Hematopoietic multipotent progenitor cell (in vitro differentiated cells): ENCODE measurements at regions not wholly inside any gene's neighbourhood (a gene's known extent, or its start where the extent isn't known, plus 50 kb on each side); places are given as distances from the start of the nearest gene placed in this dataset.
"Not testable (repeated sequence)": the region's sequence is repeated elsewhere in the genome, so short reads cannot be mapped to it uniquely, and the experiment has no call there.

Experiments used
- DNase-seq, 3 donors: peaks; one replicate each; pipeline ENCODE4 v3.0.0-alpha.2; 2011 to 2015; ENCODE audit warnings: low read depth in 2 of 3, low spot score in 2 of 3

GRCh38 chr1:90826024-90826423 lies 108.9 kb upstream of the BARHL2 start:
- DNase-seq: no peak

GRCh38 chr1:90824551-90824950 lies 107.4 kb upstream of the BARHL2 start:
- no peak for DNase-seq

- no peak for DNase-seq
Observed at GRCh38 chr1:90823686-90824085, 106.6 kb upstream of the BARHL2 start.

GRCh38 chr1:90821788-90822359 lies 104.8 kb upstream of the BARHL2 start:
- no peak for DNase-seq

GRCh38 chr1:90821152-90821787 lies 104.2 kb upstream of the BARHL2 start:
- no peak for DNase-seq

- DNase-seq: no peak
Observed at GRCh38 chr1:90820745-90821144, 103.6 kb upstream of the BARHL2 start.

- DNase-seq: no peak
Observed at GRCh38 chr1:90817399-90817798, 100.3 kb upstream of the BARHL2 start.

- DNase-seq: not testable (repeated sequence)
Observed at GRCh38 chr1:90812237-90812636, 95.1 kb upstream of the BARHL2 start.

- DNase-seq: peak in 1 of 3 donors; percentile 25
Observed at GRCh38 chr1:90811444-90811950, 94.4 kb upstream of the BARHL2 start.

GRCh38 chr1:90810681-90811080 lies 93.6 kb upstream of the BARHL2 start:
- no peak for DNase-seq

- no peak for DNase-seq
Observed at GRCh38 chr1:90809996-90810395, 92.9 kb upstream of the BARHL2 start.

GRCh38 chr1:90809093-90809492 lies 92.0 kb upstream of the BARHL2 start:
- DNase-seq: no peak

GRCh38 chr1:90807329-90807728 lies 90.2 kb upstream of the BARHL2 start:
- no peak for DNase-seq

- DNase-seq: no peak
Observed at GRCh38 chr1:90802622-90803021, 85.5 kb upstream of the BARHL2 start.

GRCh38 chr1:90800012-90800717 lies 83.1 kb upstream of the BARHL2 start:
- DNase-seq: no peak

GRCh38 chr1:90799326-90799725 lies 82.2 kb upstream of the BARHL2 start:
- no peak for DNase-seq

GRCh38 chr1:90798883-90799282 lies 81.8 kb upstream of the BARHL2 start:
- DNase-seq: no peak

- no peak for DNase-seq
Observed at GRCh38 chr1:90798344-90798743, 81.2 kb upstream of the BARHL2 start.

- DNase-seq: no peak
Observed at GRCh38 chr1:90795431-90795830, 78.3 kb upstream of the BARHL2 start.

- DNase-seq: no peak
Observed at GRCh38 chr1:90786709-90787108, 69.6 kb upstream of the BARHL2 start.

GRCh38 chr1:90784186-90784847 lies 67.2 kb upstream of the BARHL2 start:
- DNase-seq: no peak
